ENCODE measurements at regions not wholly inside any gene's neighbourhood (a gene's known extent, or its start where the extent isn't known, plus 50 kb on each side); places are given as distances from the start of the nearest gene placed in this dataset.

DNA sequence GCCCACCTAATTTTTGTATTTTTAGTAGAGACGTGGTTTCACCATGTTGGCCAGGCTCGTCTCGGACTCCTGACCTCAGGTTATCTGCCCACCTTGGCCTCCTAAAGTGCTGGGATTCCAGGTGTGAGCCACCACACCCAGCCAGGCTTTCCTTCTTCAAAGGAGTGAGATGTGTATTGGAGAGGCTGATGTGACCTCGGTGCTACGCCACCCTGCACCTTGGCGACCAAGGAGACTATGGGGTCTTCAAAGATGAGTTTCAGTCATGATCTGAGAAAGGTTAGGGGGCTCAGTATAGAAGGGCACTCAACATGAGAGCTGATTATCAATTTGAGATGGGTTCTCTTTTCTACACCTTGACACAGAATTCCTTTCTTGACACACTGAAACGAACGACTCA, 284.2 kb upstream of the WWC1 start:
- TF ChIP-seq, protein P1, sequence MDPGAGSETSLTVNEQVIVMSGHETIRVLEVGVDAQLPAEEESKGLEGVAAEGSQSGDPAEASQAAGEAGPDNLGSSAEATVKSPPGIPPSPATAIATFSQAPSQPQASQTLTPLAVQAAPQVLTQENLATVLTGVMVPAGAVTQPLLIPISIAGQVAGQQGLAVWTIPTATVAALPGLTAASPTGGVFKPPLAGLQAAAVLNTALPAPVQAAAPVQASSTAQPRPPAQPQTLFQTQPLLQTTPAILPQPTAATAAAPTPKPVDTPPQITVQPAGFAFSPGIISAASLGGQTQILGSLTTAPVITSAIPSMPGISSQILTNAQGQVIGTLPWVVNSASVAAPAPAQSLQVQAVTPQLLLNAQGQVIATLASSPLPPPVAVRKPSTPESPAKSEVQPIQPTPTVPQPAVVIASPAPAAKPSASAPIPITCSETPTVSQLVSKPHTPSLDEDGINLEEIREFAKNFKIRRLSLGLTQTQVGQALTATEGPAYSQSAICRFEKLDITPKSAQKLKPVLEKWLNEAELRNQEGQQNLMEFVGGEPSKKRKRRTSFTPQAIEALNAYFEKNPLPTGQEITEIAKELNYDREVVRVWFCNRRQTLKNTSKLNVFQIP (CRISPR knock-in tag; IDR thresholded peaks at IDR 0.05; ENCODE audit: borderline replicate concordance, low read depth): no peak
- TF ChIP-seq ZNF565 (CRISPR knock-in tag; conservative IDR thresholded peaks at IDR 0.05; ENCODE audit: low read depth) (no peak), ARNTL (CRISPR knock-in tag; IDR thresholded peaks at IDR 0.05; ENCODE audit: borderline replicate concordance, low read depth) (no peak), OSR1 (CRISPR knock-in tag; IDR thresholded peaks at IDR 0.05) (no peak), ZNF8 (CRISPR knock-in tag; IDR thresholded peaks at IDR 0.05) (no peak), ZC3H10 (CRISPR knock-in tag; IDR thresholded peaks at IDR 0.05) (no peak), TCF4 (CRISPR knock-in tag; IDR thresholded peaks at IDR 0.05; ENCODE audit: borderline replicate concordance) (no peak), RARB (CRISPR knock-in tag; IDR thresholded peaks at IDR 0.05) (no peak), ZNF70 (CRISPR knock-in tag; IDR thresholded peaks at IDR 0.05) (no peak), PPARA (CRISPR knock-in tag; IDR thresholded peaks at IDR 0.05; ENCODE audit: borderline replicate concordance) (no peak)
- TF ChIP-seq, protein P2, sequence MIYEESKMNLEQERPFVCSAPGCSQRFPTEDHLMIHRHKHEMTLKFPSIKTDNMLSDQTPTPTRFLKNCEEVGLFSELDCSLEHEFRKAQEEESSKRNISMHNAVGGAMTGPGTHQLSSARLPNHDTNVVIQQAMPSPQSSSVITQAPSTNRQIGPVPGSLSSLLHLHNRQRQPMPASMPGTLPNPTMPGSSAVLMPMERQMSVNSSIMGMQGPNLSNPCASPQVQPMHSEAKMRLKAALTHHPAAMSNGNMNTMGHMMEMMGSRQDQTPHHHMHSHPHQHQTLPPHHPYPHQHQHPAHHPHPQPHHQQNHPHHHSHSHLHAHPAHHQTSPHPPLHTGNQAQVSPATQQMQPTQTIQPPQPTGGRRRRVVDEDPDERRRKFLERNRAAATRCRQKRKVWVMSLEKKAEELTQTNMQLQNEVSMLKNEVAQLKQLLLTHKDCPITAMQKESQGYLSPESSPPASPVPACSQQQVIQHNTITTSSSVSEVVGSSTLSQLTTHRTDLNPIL (CRISPR knock-in tag; IDR thresholded peaks at IDR 0.05; ENCODE audit: low read depth): no peak
- TF ChIP-seq, protein P3, sequence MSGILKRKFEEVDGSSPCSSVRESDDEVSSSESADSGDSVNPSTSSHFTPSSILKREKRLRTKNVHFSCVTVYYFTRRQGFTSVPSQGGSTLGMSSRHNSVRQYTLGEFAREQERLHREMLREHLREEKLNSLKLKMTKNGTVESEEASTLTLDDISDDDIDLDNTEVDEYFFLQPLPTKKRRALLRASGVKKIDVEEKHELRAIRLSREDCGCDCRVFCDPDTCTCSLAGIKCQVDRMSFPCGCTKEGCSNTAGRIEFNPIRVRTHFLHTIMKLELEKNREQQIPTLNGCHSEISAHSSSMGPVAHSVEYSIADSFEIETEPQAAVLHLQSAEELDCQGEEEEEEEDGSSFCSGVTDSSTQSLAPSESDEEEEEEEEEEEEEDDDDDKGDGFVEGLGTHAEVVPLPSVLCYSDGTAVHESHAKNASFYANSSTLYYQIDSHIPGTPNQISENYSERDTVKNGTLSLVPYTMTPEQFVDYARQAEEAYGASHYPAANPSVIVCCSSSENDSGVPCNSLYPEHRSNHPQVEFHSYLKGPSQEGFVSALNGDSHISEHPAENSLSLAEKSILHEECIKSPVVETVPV (CRISPR knock-in tag; IDR thresholded peaks at IDR 0.05): no peak
- ATAC-seq: no peak

DNA sequence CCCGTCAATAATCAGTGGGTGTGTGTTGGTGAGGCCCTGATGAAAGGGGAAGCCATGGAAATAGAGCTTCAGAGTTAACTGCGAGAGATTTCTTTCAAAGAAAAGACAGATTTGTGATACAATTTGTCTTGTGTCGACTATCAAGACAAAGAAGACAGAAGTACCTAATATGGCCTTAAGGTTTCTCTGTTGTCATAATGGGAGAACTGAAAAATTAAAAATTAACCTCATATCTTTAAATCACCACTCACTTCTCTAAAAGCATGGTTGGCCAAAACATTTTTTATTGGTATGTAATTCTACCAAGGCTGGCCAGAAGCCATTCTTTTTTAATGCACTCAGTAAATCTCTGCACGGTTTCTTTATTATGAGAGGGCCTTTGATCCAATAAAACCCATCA, 282.9 kb upstream of the WWC1 start:
- TF ChIP-seq, protein P1 (CRISPR knock-in tag; IDR thresholded peaks at IDR 0.05; ENCODE audit: borderline replicate concordance, low read depth): no peak
- TF ChIP-seq ZFP3 (CRISPR knock-in tag; IDR thresholded peaks at IDR 0.05) (no peak), ZNF8 (CRISPR knock-in tag; IDR thresholded peaks at IDR 0.05) (no peak), TCF4 (CRISPR knock-in tag; IDR thresholded peaks at IDR 0.05; ENCODE audit: borderline replicate concordance) (no peak), CSDC2 (CRISPR knock-in tag; IDR thresholded peaks at IDR 0.05) (no peak), ESRRG (CRISPR knock-in tag; IDR thresholded peaks at IDR 0.05) (no peak), ARNTL (CRISPR knock-in tag; IDR thresholded peaks at IDR 0.05; ENCODE audit: borderline replicate concordance, low read depth) (no peak), ZNF70 (CRISPR knock-in tag; IDR thresholded peaks at IDR 0.05) (no peak), RARB (CRISPR knock-in tag; IDR thresholded peaks at IDR 0.05) (no peak), GLIS3 (CRISPR knock-in tag; IDR thresholded peaks at IDR 0.05) (no peak), ZFP30 (CRISPR knock-in tag; IDR thresholded peaks at IDR 0.05) (no peak), SNAI2 (CRISPR knock-in tag; IDR thresholded peaks at IDR 0.05) (no peak), ISL1 (CRISPR knock-in tag; IDR thresholded peaks at IDR 0.05) (no peak), PPARA (CRISPR knock-in tag; IDR thresholded peaks at IDR 0.05; ENCODE audit: borderline replicate concordance) (no peak), ZC3H10 (CRISPR knock-in tag; IDR thresholded peaks at IDR 0.05) (no peak)
- TF ChIP-seq, protein P3 (CRISPR knock-in tag; IDR thresholded peaks at IDR 0.05): no peak
- TF ChIP-seq, protein P4, sequence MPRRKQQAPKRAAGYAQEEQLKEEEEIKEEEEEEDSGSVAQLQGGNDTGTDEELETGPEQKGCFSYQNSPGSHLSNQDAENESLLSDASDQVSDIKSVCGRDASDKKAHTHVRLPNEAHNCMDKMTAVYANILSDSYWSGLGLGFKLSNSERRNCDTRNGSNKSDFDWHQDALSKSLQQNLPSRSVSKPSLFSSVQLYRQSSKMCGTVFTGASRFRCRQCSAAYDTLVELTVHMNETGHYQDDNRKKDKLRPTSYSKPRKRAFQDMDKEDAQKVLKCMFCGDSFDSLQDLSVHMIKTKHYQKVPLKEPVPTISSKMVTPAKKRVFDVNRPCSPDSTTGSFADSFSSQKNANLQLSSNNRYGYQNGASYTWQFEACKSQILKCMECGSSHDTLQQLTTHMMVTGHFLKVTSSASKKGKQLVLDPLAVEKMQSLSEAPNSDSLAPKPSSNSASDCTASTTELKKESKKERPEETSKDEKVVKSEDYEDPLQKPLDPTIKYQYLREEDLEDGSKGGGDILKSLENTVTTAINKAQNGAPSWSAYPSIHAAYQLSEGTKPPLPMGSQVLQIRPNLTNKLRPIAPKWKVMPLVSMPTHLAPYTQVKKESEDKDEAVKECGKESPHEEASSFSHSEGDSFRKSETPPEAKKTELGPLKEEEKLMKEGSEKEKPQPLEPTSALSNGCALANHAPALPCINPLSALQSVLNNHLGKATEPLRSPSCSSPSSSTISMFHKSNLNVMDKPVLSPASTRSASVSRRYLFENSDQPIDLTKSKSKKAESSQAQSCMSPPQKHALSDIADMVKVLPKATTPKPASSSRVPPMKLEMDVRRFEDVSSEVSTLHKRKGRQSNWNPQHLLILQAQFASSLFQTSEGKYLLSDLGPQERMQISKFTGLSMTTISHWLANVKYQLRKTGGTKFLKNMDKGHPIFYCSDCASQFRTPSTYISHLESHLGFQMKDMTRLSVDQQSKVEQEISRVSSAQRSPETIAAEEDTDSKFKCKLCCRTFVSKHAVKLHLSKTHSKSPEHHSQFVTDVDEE (CRISPR knock-in tag; IDR thresholded peaks at IDR 0.05): no peak
- TF ChIP-seq, protein P2 (CRISPR knock-in tag; IDR thresholded peaks at IDR 0.05; ENCODE audit: low read depth): no peak
- ATAC-seq: no peak

Measured in SK-N-SH treated with all-trans-retinoic acid at 6 μM for 48 hours (cell line).